ENCODE measurements at regions not wholly inside any gene's neighbourhood (a gene's known extent, or its start where the extent isn't known, plus 50 kb on each side); places are given as distances from the start of the nearest gene placed in this dataset.
"Not testable (repeated sequence)": the region's sequence is repeated elsewhere in the genome, so short reads cannot be mapped to it uniquely, and the experiment has no call there.

- no peak overlapping the region for H3K4me2 ChIP-seq (ENCODE audit: low read depth, low read length, poor library complexity, severe bottlenecking)
- H3K9me3 ChIP-seq (ENCODE audit: insufficient read depth, low read length), result no peaks in the 10 kb centered on the region
- no peaks in the 10 kb centered on the region for H3F3A ChIP-seq (ENCODE audit: insufficient read depth)
- H3K9ac ChIP-seq (ENCODE audit: low read length), result no peak overlapping the region
- H3K79me2 ChIP-seq (ENCODE audit: insufficient read depth, low read length), result no peaks in the 10 kb centered on the region
- no peak overlapping the region for H3K4me3 ChIP-seq (ENCODE audit: insufficient read depth, low read length, poor library complexity, severe bottlenecking)
- TF ChIP-seq, protein P1, sequence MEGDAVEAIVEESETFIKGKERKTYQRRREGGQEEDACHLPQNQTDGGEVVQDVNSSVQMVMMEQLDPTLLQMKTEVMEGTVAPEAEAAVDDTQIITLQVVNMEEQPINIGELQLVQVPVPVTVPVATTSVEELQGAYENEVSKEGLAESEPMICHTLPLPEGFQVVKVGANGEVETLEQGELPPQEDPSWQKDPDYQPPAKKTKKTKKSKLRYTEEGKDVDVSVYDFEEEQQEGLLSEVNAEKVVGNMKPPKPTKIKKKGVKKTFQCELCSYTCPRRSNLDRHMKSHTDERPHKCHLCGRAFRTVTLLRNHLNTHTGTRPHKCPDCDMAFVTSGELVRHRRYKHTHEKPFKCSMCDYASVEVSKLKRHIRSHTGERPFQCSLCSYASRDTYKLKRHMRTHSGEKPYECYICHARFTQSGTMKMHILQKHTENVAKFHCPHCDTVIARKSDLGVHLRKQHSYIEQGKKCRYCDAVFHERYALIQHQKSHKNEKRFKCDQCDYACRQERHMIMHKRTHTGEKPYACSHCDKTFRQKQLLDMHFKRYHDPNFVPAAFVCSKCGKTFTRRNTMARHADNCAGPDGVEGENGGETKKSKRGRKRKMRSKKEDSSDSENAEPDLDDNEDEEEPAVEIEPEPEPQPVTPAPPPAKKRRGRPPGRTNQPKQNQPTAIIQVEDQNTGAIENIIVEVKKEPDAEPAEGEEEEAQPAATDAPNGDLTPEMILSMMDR (IDR thresholded peaks at IDR 0.05; ENCODE audit: insufficient read depth, low read length, poor library complexity, severe bottlenecking), result no peak
- TF ChIP-seq EZH2phosphoT487 (conservative IDR thresholded peaks at IDR 0.05; ENCODE audit: low read length), result no peak
- H3K9me2 ChIP-seq (replicated peaks; ENCODE audit: insufficient read depth, low read length), result no peaks in the 10 kb centered on the region
- H3K36me3 ChIP-seq (ENCODE audit: low read length), result no peaks in the 10 kb centered on the region
- no peaks in the 10 kb centered on the region for H3K27me3 ChIP-seq (ENCODE audit: low read length)
- no peak overlapping the region for H3K27ac ChIP-seq (ENCODE audit: low read depth, low read length)
- H4K20me1 ChIP-seq (ENCODE audit: low read depth, low read length), result no peaks in the 10 kb centered on the region
- no peak overlapping the region for H2AFZ ChIP-seq (ENCODE audit: low read depth, low read length, severe bottlenecking)
Observed at GRCh38 chr7:52161483-52161882, 844.9 kb upstream of the COBL start.

- not testable (repeated sequence) for H3K27me3 ChIP-seq (ENCODE audit: low read length); H3K9ac ChIP-seq (ENCODE audit: low read length); H4K20me1 ChIP-seq (ENCODE audit: low read depth, low read length); H3K9me2 ChIP-seq (replicated peaks; ENCODE audit: insufficient read depth, low read length); H3K27ac ChIP-seq (ENCODE audit: low read depth, low read length); H3F3A ChIP-seq (ENCODE audit: insufficient read depth); H3K9me3 ChIP-seq (ENCODE audit: insufficient read depth, low read length); H2AFZ ChIP-seq (ENCODE audit: low read depth, low read length, severe bottlenecking); H3K36me3 ChIP-seq (ENCODE audit: low read length); H3K4me3 ChIP-seq (ENCODE audit: insufficient read depth, low read length, poor library complexity, severe bottlenecking); H3K79me2 ChIP-seq (ENCODE audit: insufficient read depth, low read length); H3K4me2 ChIP-seq (ENCODE audit: low read depth, low read length, poor library complexity, severe bottlenecking)
Observed at GRCh38 chr7:52159421-52159820, 842.8 kb upstream of the COBL start.

DNA sequence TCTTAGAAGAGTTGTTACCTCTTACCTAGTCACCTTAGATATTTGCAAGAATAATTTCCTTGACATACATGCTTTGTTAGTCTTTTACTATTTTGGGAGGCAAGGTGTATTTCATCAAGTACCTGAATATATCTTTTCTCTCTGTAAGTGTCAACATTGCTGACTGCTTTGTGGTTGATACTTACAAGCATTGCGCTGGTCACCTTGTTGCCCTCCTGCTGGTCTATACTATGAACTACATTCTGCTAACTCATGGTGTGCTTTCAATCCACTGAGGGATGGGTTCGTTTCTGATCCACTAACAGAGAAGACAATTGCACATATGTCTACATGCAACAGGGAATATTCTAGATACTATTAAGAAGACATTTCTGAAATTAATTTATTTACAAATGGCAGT, 837.8 kb upstream of the COBL start:
- H3K9me2 ChIP-seq (replicated peaks; ENCODE audit: insufficient read depth, low read length), result 0 out of 2 replicates have a peak, but pooled peaks cover 4% of the 10 kb centered on the region
- H3K4me3 ChIP-seq (ENCODE audit: insufficient read depth, low read length, poor library complexity, severe bottlenecking), result no peak overlapping the region
- no peaks in the 10 kb centered on the region for H3K36me3 ChIP-seq (ENCODE audit: low read length)
- H3K79me2 ChIP-seq (ENCODE audit: insufficient read depth, low read length), result no peaks in the 10 kb centered on the region
- TF ChIP-seq EZH2phosphoT487 (conservative IDR thresholded peaks at IDR 0.05; ENCODE audit: low read length), result no peak
- TF ChIP-seq, protein P1 (IDR thresholded peaks at IDR 0.05; ENCODE audit: insufficient read depth, low read length, poor library complexity, severe bottlenecking), result no peak
- no peaks in the 10 kb centered on the region for H3F3A ChIP-seq (ENCODE audit: insufficient read depth)
- no peak overlapping the region for H2AFZ ChIP-seq (ENCODE audit: low read depth, low read length, severe bottlenecking)
- no peak overlapping the region for H3K27ac ChIP-seq (ENCODE audit: low read depth, low read length)
- no peaks in the 10 kb centered on the region for H4K20me1 ChIP-seq (ENCODE audit: low read depth, low read length)
- H3K9me3 ChIP-seq (ENCODE audit: insufficient read depth, low read length), result no peaks in the 10 kb centered on the region
- no peaks in the 10 kb centered on the region for H3K27me3 ChIP-seq (ENCODE audit: low read length)
- H3K9ac ChIP-seq (ENCODE audit: low read length), result no peak overlapping the region
- no peak overlapping the region for H3K4me2 ChIP-seq (ENCODE audit: low read depth, low read length, poor library complexity, severe bottlenecking)

- Histone ChIP-seq H3K9me3 (ENCODE audit: insufficient read depth, low read length) (no peaks in the 10 kb centered on the region), H3K79me2 (ENCODE audit: insufficient read depth, low read length) (no peaks in the 10 kb centered on the region), H3K9me2 (replicated peaks; ENCODE audit: insufficient read depth, low read length) (0 out of 2 replicates have a peak, but pooled peaks cover 4% of the 10 kb centered on the region), H3K27ac (ENCODE audit: low read depth, low read length) (no peak overlapping the region), H3K27me3 (ENCODE audit: low read length) (no peaks in the 10 kb centered on the region), H3K36me3 (ENCODE audit: low read length) (no peaks in the 10 kb centered on the region), H2AFZ (ENCODE audit: low read depth, low read length, severe bottlenecking) (no peak overlapping the region), H3K4me3 (ENCODE audit: insufficient read depth, low read length, poor library complexity, severe bottlenecking) (no peak overlapping the region), H4K20me1 (ENCODE audit: low read depth, low read length) (no peaks in the 10 kb centered on the region), H3K9ac (ENCODE audit: low read length) (no peak overlapping the region), H3F3A (ENCODE audit: insufficient read depth) (no peaks in the 10 kb centered on the region), H3K4me2 (ENCODE audit: low read depth, low read length, poor library complexity, severe bottlenecking) (no peak overlapping the region)
- no peak for TF ChIP-seq EZH2phosphoT487 (conservative IDR thresholded peaks at IDR 0.05; ENCODE audit: low read length)
- TF ChIP-seq, protein P1 (IDR thresholded peaks at IDR 0.05; ENCODE audit: insufficient read depth, low read length, poor library complexity, severe bottlenecking), result no peak
Observed at GRCh38 chr7:52151559-52151958, 835.0 kb upstream of the COBL start.
